ENCODE measurements at regions not wholly inside any gene's neighbourhood (a gene's known extent, or its start where the extent isn't known, plus 50 kb on each side); places are given as distances from the start of the nearest gene placed in this dataset.
"Not testable (repeated sequence)": the region's sequence is repeated elsewhere in the genome, so short reads cannot be mapped to it uniquely, and the experiment has no call there.

GRCh38 chr14:96711559-96712267, 85.5 kb upstream of the VRK1 start:
- TF ChIP-seq EZH2 (IDR thresholded peaks at IDR 0.05; ENCODE audit: borderline replicate concordance, low read depth, low read length, poor library complexity, severe bottlenecking) (no peak), CTCF (conservative IDR thresholded peaks at IDR 0.05; ENCODE audit: low read depth, low read length) (no peak)
- Histone ChIP-seq H3K4me3 (ENCODE audit: low read depth, low read length, poor library complexity, severe bottlenecking) (no peak overlapping the region), H3K36me3 (ENCODE audit: insufficient read depth, low read length, poor library complexity, severe bottlenecking) (no peaks in the 10 kb centered on the region), H3K27ac (ENCODE audit: low read depth, low read length, poor library complexity, severe bottlenecking) (no peak overlapping the region), H3K27me3 (replicated peaks; ENCODE audit: insufficient read depth, low read depth, low read length, poor library complexity) (no peaks in the 10 kb centered on the region), H3K9me3 (ENCODE audit: low read depth, low read length, poor library complexity, severe bottlenecking) (no peaks in the 10 kb centered on the region), H3K4me1 (ENCODE audit: insufficient read depth, low read length, poor library complexity, severe bottlenecking) (peaks cover 4% of the 10 kb centered on the region)
- no peak for DNase-seq (ENCODE audit: low spot score)
- intact Hi-C loops (cut with micrococcal nuclease; ENCODE audit: unreplicated experiment), result no loop called here
- POLR2A ChIA-PET (ENCODE audit: low non-redundant PET), result no interaction called here
- no TSS peak for BruUV-seq (replicated peaks)
- CTCF ChIA-PET, result no interaction called here

- ChIA-PET POLR2A (ENCODE audit: low non-redundant PET) (no interaction called here), CTCF (no interaction called here)
- no peak overlapping the region for H3K4me3 ChIP-seq (ENCODE audit: low read depth, low read length, poor library complexity, severe bottlenecking)
- no peak for TF ChIP-seq EZH2 (IDR thresholded peaks at IDR 0.05; ENCODE audit: borderline replicate concordance, low read depth, low read length, poor library complexity, severe bottlenecking)
- TF ChIP-seq CTCF (conservative IDR thresholded peaks at IDR 0.05; ENCODE audit: low read depth, low read length), result no peak
- no peak for DNase-seq (ENCODE audit: low spot score)
- H3K36me3 ChIP-seq (ENCODE audit: insufficient read depth, low read length, poor library complexity, severe bottlenecking), result no peaks in the 10 kb centered on the region
- no peak overlapping the region for H3K27ac ChIP-seq (ENCODE audit: low read depth, low read length, poor library complexity, severe bottlenecking)
- H3K27me3 ChIP-seq (replicated peaks; ENCODE audit: insufficient read depth, low read depth, low read length, poor library complexity), result no peaks in the 10 kb centered on the region
- no peaks in the 10 kb centered on the region for H3K4me1 ChIP-seq (ENCODE audit: insufficient read depth, low read length, poor library complexity, severe bottlenecking)
- no TSS peak for BruUV-seq (replicated peaks)
- intact Hi-C loops (cut with micrococcal nuclease; ENCODE audit: unreplicated experiment), result no loop called here
- H3K9me3 ChIP-seq (ENCODE audit: low read depth, low read length, poor library complexity, severe bottlenecking), result no peaks in the 10 kb centered on the region
Measured at GRCh38 chr14:96713426-96713825, 83.8 kb upstream of the VRK1 start.

GRCh38 chr14:96714537-96714936, 82.6 kb upstream of the VRK1 start:
- intact Hi-C loops (cut with micrococcal nuclease; ENCODE audit: unreplicated experiment); H3K27me3 ChIP-seq (replicated peaks; ENCODE audit: insufficient read depth, low read depth, low read length, poor library complexity); H3K4me1 ChIP-seq (ENCODE audit: insufficient read depth, low read length, poor library complexity, severe bottlenecking); H3K36me3 ChIP-seq (ENCODE audit: insufficient read depth, low read length, poor library complexity, severe bottlenecking); H3K27ac ChIP-seq (ENCODE audit: low read depth, low read length, poor library complexity, severe bottlenecking); DNase-seq (ENCODE audit: low spot score); POLR2A ChIA-PET (ENCODE audit: low non-redundant PET); BruUV-seq (replicated peaks); CTCF ChIA-PET; H3K9me3 ChIP-seq (ENCODE audit: low read depth, low read length, poor library complexity, severe bottlenecking); H3K4me3 ChIP-seq (ENCODE audit: low read depth, low read length, poor library complexity, severe bottlenecking): not testable (repeated sequence)

- POLR2A ChIA-PET (ENCODE audit: low non-redundant PET), result no interaction called here
- Histone ChIP-seq H3K4me3 (ENCODE audit: low read depth, low read length, poor library complexity, severe bottlenecking) (no peak overlapping the region), H3K4me1 (ENCODE audit: insufficient read depth, low read length, poor library complexity, severe bottlenecking) (no peaks in the 10 kb centered on the region), H3K36me3 (ENCODE audit: insufficient read depth, low read length, poor library complexity, severe bottlenecking) (no peaks in the 10 kb centered on the region), H3K27ac (ENCODE audit: low read depth, low read length, poor library complexity, severe bottlenecking) (no peak overlapping the region), H3K27me3 (replicated peaks; ENCODE audit: insufficient read depth, low read depth, low read length, poor library complexity) (no peaks in the 10 kb centered on the region), H3K9me3 (ENCODE audit: low read depth, low read length, poor library complexity, severe bottlenecking) (no peaks in the 10 kb centered on the region)
- intact Hi-C loops (cut with micrococcal nuclease; ENCODE audit: unreplicated experiment), result no loop called here
- CTCF ChIA-PET, result no interaction called here
- no peak for TF ChIP-seq EZH2 (IDR thresholded peaks at IDR 0.05; ENCODE audit: borderline replicate concordance, low read depth, low read length, poor library complexity, severe bottlenecking)
- TF ChIP-seq CTCF (conservative IDR thresholded peaks at IDR 0.05; ENCODE audit: low read depth, low read length), result no peak
- DNase-seq (ENCODE audit: low spot score), result no peak
- no TSS peak for BruUV-seq (replicated peaks)
Measured at GRCh38 chr14:96717116-96717515, 80.1 kb upstream of the VRK1 start.
